ENCODE measurements at regions not wholly inside any gene's neighbourhood (a gene's known extent, or its start where the extent isn't known, plus 50 kb on each side); places are given as distances from the start of the nearest gene placed in this dataset.

- TF ChIP-seq REST (IDR thresholded peaks at IDR 0.05; ENCODE audit: low read depth), result no peak
- no peak for TF ChIP-seq EGR1 (IDR thresholded peaks at IDR 0.05)
- TF ChIP-seq USF1 (IDR thresholded peaks at IDR 0.05), result no peak
- no peak for TF ChIP-seq MAX (IDR thresholded peaks at IDR 0.05)
- no peak for TF ChIP-seq CREB1 (IDR thresholded peaks at IDR 0.05; ENCODE audit: low read depth)
- no peak for TF ChIP-seq CEBPB (IDR thresholded peaks at IDR 0.05)
- no peak for TF ChIP-seq YY1 (IDR thresholded peaks at IDR 0.05; ENCODE audit: low read depth)
- no peak for TF ChIP-seq FOXM1 (IDR thresholded peaks at IDR 0.05; ENCODE audit: borderline replicate concordance, low read depth)
- TF ChIP-seq NFIC (IDR thresholded peaks at IDR 0.05), result no peak
- no peak for TF ChIP-seq ZBTB7A (IDR thresholded peaks at IDR 0.05; ENCODE audit: low read depth)
- no peak for TF ChIP-seq TEAD4 (IDR thresholded peaks at IDR 0.05)
- no peak for TF ChIP-seq EP300 (IDR thresholded peaks at IDR 0.05; ENCODE audit: borderline replicate concordance)
- no peak for TF ChIP-seq RAD21 (IDR thresholded peaks at IDR 0.05; ENCODE audit: low read depth)
- no peak for TF ChIP-seq TCF12 (IDR thresholded peaks at IDR 0.05; ENCODE audit: low read depth)
- TF ChIP-seq TAF1 (IDR thresholded peaks at IDR 0.05; ENCODE audit: low read depth), result no peak
Observed at GRCh38 chr2:67272195-67272594, 124.9 kb upstream of the ETAA1 start.

GRCh38 chr2:67277450-67277849 is 119.7 kb upstream of the ETAA1 start:
- TF ChIP-seq TCF12 (IDR thresholded peaks at IDR 0.05; ENCODE audit: low read depth) (no peak), USF1 (IDR thresholded peaks at IDR 0.05) (no peak), REST (IDR thresholded peaks at IDR 0.05; ENCODE audit: low read depth) (no peak), MAX (IDR thresholded peaks at IDR 0.05) (no peak)

GRCh38 chr2:67281101-67281500 is 116.0 kb upstream of the ETAA1 start:
- TF ChIP-seq REST (IDR thresholded peaks at IDR 0.05; ENCODE audit: low read depth), result no peak
- TF ChIP-seq USF1 (IDR thresholded peaks at IDR 0.05), result no peak
- no peak for TF ChIP-seq YY1 (IDR thresholded peaks at IDR 0.05; ENCODE audit: low read depth)
- TF ChIP-seq ZBTB7A (IDR thresholded peaks at IDR 0.05; ENCODE audit: low read depth), result no peak
- TF ChIP-seq TEAD4 (IDR thresholded peaks at IDR 0.05), result no peak
- no peak for TF ChIP-seq EGR1 (IDR thresholded peaks at IDR 0.05)

GRCh38 chr2:67283641-67284040 is 113.5 kb upstream of the ETAA1 start:
- no peak for TF ChIP-seq REST (IDR thresholded peaks at IDR 0.05; ENCODE audit: low read depth)
- TF ChIP-seq USF1 (IDR thresholded peaks at IDR 0.05), result no peak
- no peak for TF ChIP-seq MAX (IDR thresholded peaks at IDR 0.05)
- TF ChIP-seq EGR1 (IDR thresholded peaks at IDR 0.05), result no peak
- TF ChIP-seq NFIC (IDR thresholded peaks at IDR 0.05), result no peak
- TF ChIP-seq YY1 (IDR thresholded peaks at IDR 0.05; ENCODE audit: low read depth), result no peak
- TF ChIP-seq TCF12 (IDR thresholded peaks at IDR 0.05; ENCODE audit: low read depth), result no peak
- no peak for TF ChIP-seq CEBPB (IDR thresholded peaks at IDR 0.05)
- TF ChIP-seq FOXM1 (IDR thresholded peaks at IDR 0.05; ENCODE audit: borderline replicate concordance, low read depth), result no peak
- TF ChIP-seq CREB1 (IDR thresholded peaks at IDR 0.05; ENCODE audit: low read depth), result no peak
- no peak for TF ChIP-seq TAF1 (IDR thresholded peaks at IDR 0.05; ENCODE audit: low read depth)
- TF ChIP-seq EP300 (IDR thresholded peaks at IDR 0.05; ENCODE audit: borderline replicate concordance), result no peak
- no peak for TF ChIP-seq RAD21 (IDR thresholded peaks at IDR 0.05; ENCODE audit: low read depth)
- no peak for TF ChIP-seq TEAD4 (IDR thresholded peaks at IDR 0.05)
- no peak for TF ChIP-seq ZBTB7A (IDR thresholded peaks at IDR 0.05; ENCODE audit: low read depth)

Data from Ishikawa (cell line).